Gastrocnemius medialis (tissue), 4 donors: ENCODE measurements at regions not wholly inside any gene's neighbourhood (a gene's known extent, or its start where the extent isn't known, plus 50 kb on each side); places are given as distances from the start of the nearest gene placed in this dataset.

Experiments
- CTCF ChIP-seq, 5 experiments: fragments of 450-650 bp in 3 of 5; fragments of 200-600 bp in 2 of 5; sonication (generic) in 2 of 5; IDR thresholded peaks in 4 of 5; conservative IDR thresholded peaks in 1 of 5; 1 replicate in 4 of 5; 2 replicates in 1 of 5; pipeline ENCODE4 v1.5.1; 2016 to 2019; ENCODE audit warnings: antibody characterized with exemption in 5 of 5, mild to moderate bottlenecking in 3 of 5, moderate library complexity in 3 of 5
- POLR2A ChIP-seq, 2 donors: fragments of 450-650 bp; IDR thresholded peaks; one replicate each; pipeline ENCODE4 v1.6.1; 2017; ENCODE audit warnings: antibody characterized with exemption in 2 of 2, mild to moderate bottlenecking in 2 of 2, moderate library complexity in 2 of 2

GRCh38 chr13:106656186-106656585 is 88.2 kb upstream of the ARGLU1 start:
- TF ChIP-seq POLR2A (IDR thresholded peaks at IDR 0.05): no peak
- TF ChIP-seq CTCF (IDR thresholded peaks at IDR 0.05 in 4 of 5, conservative IDR thresholded peaks at IDR 0.05 in 1 of 5): no peak
